ENCODE measurements at regions not wholly inside any gene's neighbourhood (a gene's known extent, or its start where the extent isn't known, plus 50 kb on each side); places are given as distances from the start of the nearest gene placed in this dataset.
"Not testable (repeated sequence)": the region's sequence is repeated elsewhere in the genome, so short reads cannot be mapped to it uniquely, and the experiment has no call there.

DNA sequence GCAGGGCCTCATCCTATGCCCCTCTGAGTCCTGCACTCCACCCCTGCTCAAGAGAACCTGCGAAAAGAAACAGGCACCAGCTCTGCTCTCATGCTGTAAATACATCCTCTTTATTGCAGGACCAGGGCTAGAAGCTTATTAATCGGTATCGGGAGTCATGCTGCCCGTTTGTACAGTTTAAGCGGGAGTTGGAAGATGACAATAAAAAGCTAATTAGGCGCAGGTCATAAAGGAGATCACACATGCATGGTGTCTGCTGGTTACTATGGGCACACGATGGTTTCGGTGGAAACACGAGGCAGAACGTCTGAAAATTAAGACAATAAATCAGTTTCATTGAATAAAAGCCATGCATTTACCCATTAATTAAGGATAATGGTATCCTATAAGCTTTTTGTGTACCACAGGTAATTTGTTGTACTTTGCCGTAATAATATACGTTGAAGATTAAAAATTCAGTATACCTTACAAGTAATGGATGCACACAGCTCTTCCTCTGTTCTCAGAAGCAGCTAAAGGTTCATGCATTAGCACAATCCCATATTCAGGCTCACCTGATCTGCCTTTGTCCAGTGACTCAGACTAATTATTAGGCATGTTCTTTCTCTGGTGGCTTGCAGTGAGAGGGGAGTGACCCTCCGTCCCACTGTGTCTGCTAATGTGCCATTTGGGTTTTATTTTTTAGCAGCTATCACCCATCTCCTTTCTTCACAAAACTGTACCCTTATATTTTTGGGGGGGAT lies 406.0 kb downstream of the TSHZ3 start:
- H3K27ac ChIP-seq (ENCODE audit: low read depth, low read length, severe bottlenecking), result no peak overlapping the region
- H3K36me3 ChIP-seq (ENCODE audit: control insufficient read depth, insufficient read depth, low read length), result no peaks in the 10 kb centered on the region
- H3K4me1 ChIP-seq (ENCODE audit: control insufficient read depth, insufficient read depth, low read length, poor library complexity, severe bottlenecking), result no peaks in the 10 kb centered on the region
- no peaks in the 10 kb centered on the region for H3K9me3 ChIP-seq (ENCODE audit: control insufficient read depth, low read length)
- no peak overlapping the region for H3K4me3 ChIP-seq (ENCODE audit: extremely low read depth, insufficient read depth, low read length, poor library complexity, severe bottlenecking)
- 95 to 99% methylated on average over 6 to 8 of the region's 13 CpGs for WGBS, 2 experiments (ENCODE audit: insufficient coverage in 2 of 2)

DNA sequence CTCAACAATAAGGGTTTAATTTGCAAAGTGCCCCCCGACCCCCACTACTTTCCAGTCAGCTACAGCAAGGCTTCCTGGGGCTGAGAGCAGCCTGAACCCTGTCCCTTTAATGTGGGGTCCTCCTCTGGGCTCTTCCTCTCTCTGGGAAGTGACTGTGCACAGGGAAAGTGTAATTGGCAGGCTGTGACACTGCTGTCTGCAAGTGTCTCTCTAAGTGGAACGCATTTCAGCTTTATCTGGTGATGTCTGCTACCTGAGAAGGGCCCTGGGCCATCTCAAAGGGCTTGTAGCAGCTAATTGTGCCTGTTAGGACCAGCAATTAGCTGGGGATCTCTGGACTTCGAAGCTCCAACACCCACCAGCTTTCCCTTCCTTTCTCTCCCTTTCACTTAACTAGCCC lies 406.6 kb downstream of the TSHZ3 start:
- no peaks in the 10 kb centered on the region for H3K9me3 ChIP-seq (ENCODE audit: control insufficient read depth, low read length)
- no peaks in the 10 kb centered on the region for H3K36me3 ChIP-seq (ENCODE audit: control insufficient read depth, insufficient read depth, low read length)
- H3K27ac ChIP-seq (ENCODE audit: low read depth, low read length, severe bottlenecking), result no peak overlapping the region
- no peak overlapping the region for H3K4me3 ChIP-seq (ENCODE audit: extremely low read depth, insufficient read depth, low read length, poor library complexity, severe bottlenecking)
- WGBS, 2 experiments (ENCODE audit: insufficient coverage in 2 of 2), result 73 to 78% methylated on average over 1 to 2 of the region's 3 CpGs
- no peaks in the 10 kb centered on the region for H3K4me1 ChIP-seq (ENCODE audit: control insufficient read depth, insufficient read depth, low read length, poor library complexity, severe bottlenecking)

DNA sequence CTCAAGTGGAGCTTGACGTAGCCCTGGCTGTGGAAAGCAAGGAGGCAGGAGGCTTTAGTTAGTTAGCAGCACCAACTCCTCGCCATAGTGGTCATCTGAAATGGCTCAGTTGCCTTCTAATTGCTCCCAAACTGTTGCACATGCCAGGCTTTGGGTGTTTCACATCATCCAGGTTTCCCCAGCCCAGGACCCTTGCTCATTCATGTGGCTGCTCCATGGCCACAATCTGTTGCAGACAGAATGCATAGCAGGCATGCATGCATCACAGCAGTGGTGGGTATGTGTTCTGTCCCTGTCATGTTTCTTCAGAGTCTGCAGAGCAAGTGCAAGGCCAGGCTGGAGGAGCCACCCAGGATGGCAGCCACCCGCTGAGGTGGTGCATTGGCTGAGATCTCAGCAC lies 407.6 kb downstream of the TSHZ3 start:
- Histone ChIP-seq H3K4me3 (ENCODE audit: extremely low read depth, insufficient read depth, low read length, poor library complexity, severe bottlenecking) (no peak overlapping the region), H3K27ac (ENCODE audit: low read depth, low read length, severe bottlenecking) (no peak overlapping the region), H3K36me3 (ENCODE audit: control insufficient read depth, insufficient read depth, low read length) (no peaks in the 10 kb centered on the region), H3K9me3 (ENCODE audit: control insufficient read depth, low read length) (no peaks in the 10 kb centered on the region), H3K4me1 (ENCODE audit: control insufficient read depth, insufficient read depth, low read length, poor library complexity, severe bottlenecking) (no peaks in the 10 kb centered on the region)
- WGBS, 2 experiments (ENCODE audit: insufficient coverage in 2 of 2), result 89% methylated on average over 3 of the region's 3 CpGs

DNA sequence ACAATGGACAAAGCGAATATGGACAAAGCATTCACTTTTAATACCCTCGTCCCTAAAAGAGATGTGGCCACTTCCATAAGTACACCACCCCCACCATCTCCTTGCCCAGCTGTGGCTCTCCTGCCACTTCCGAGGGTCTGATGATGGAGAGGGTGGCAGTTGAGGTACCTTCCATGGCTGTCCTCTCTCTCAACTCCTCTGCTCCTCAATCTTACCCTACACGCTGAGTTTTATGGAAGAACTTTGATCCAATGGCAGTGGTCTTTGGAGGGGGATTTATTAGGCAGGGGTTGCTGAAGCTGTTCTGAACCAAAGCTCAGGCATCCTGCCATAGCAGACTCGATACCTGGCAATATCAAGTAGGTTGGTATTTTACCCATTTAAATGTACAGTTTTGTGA lies 413.0 kb downstream of the TSHZ3 start:
- H3K4me3 ChIP-seq (ENCODE audit: extremely low read depth, insufficient read depth, low read length, poor library complexity, severe bottlenecking), result no peak overlapping the region
- WGBS, 2 experiments (ENCODE audit: insufficient coverage in 2 of 2), result no CpG with 5 or more reads among the region's 5 CpGs
- no peaks in the 10 kb centered on the region for H3K4me1 ChIP-seq (ENCODE audit: control insufficient read depth, insufficient read depth, low read length, poor library complexity, severe bottlenecking)
- no peaks in the 10 kb centered on the region for H3K36me3 ChIP-seq (ENCODE audit: control insufficient read depth, insufficient read depth, low read length)
- no peaks in the 10 kb centered on the region for H3K9me3 ChIP-seq (ENCODE audit: control insufficient read depth, low read length)
- H3K27ac ChIP-seq (ENCODE audit: low read depth, low read length, severe bottlenecking), result no peak overlapping the region

DNA sequence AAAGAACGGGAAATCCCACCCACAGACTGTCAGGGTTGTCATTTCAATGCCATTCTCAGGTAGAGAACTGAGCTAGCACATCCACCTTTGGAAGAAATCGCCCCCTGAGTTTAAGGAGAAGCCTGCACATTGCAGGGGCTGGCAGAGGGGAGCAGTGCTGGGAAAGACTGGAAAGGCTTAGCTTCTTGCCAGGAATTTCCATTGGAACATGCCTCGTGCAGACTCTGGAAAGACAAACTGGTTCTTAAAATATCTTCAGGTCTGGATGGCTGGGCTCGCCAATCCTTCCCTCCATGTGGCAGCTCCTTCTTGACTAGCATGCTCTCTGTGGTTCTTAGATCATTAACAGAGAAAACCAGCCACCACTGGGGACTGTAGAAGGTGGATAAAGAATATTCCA lies 414.1 kb downstream of the TSHZ3 start:
- Histone ChIP-seq H3K27ac (ENCODE audit: low read depth, low read length, severe bottlenecking) (no peak overlapping the region), H3K36me3 (ENCODE audit: control insufficient read depth, insufficient read depth, low read length) (no peaks in the 10 kb centered on the region), H3K4me1 (ENCODE audit: control insufficient read depth, insufficient read depth, low read length, poor library complexity, severe bottlenecking) (no peaks in the 10 kb centered on the region), H3K4me3 (ENCODE audit: extremely low read depth, insufficient read depth, low read length, poor library complexity, severe bottlenecking) (no peak overlapping the region), H3K9me3 (ENCODE audit: control insufficient read depth, low read length) (no peaks in the 10 kb centered on the region)
- 76 to 95% methylated on average over 3 to 4 of the region's 4 CpGs for WGBS, 2 experiments (ENCODE audit: insufficient coverage in 2 of 2)

DNA sequence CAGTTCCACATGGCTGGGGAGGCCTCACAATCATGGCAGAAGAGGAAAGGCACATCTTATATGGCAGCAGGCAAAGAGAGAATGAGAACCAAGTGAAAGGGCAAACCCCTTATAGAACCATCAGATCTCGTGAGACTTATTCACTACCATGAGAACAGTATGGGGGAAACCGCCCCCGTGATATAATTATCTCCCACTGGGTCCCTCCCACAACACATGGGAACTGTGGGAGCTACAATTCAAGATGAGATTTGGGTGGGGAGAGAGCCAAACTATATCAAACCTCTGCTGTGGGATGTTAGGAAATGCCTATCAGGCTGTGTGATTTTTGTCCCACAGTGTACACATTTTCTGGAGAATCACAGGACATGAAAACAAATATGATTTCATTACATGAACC lies 415.8 kb downstream of the TSHZ3 start:
- 100% methylated on average over 1 of the region's 3 CpGs; no CpG with 5 or more reads in 1 of the 2 experiments for WGBS, 2 experiments (ENCODE audit: insufficient coverage in 2 of 2)
- H3K4me3 ChIP-seq (ENCODE audit: extremely low read depth, insufficient read depth, low read length, poor library complexity, severe bottlenecking); H3K27ac ChIP-seq (ENCODE audit: low read depth, low read length, severe bottlenecking); H3K36me3 ChIP-seq (ENCODE audit: control insufficient read depth, insufficient read depth, low read length); H3K4me1 ChIP-seq (ENCODE audit: control insufficient read depth, insufficient read depth, low read length, poor library complexity, severe bottlenecking); H3K9me3 ChIP-seq (ENCODE audit: control insufficient read depth, low read length): not testable (repeated sequence)

DNA sequence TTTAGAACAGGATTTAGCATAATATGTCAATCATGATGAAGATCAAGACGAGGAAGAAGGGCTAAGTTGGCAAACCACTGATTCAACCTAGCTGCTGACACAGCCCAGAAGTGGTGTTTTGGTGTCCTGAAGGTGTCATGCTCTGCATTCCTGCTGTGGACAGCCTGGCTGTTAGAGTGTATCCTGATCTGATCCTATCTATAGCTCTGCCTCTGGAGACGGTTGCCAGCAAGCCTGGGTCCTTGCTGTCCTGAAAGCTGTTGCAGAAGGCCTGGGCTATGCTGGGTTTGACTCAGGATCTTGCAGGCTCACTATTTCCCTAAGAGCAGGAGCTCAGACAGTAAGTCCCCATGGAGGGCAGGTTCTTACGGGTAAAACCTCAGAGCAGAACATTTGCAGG lies 416.4 kb downstream of the TSHZ3 start:
- Histone ChIP-seq H3K4me3 (ENCODE audit: extremely low read depth, insufficient read depth, low read length, poor library complexity, severe bottlenecking) (no peak overlapping the region), H3K4me1 (ENCODE audit: control insufficient read depth, insufficient read depth, low read length, poor library complexity, severe bottlenecking) (no peaks in the 10 kb centered on the region), H3K36me3 (ENCODE audit: control insufficient read depth, insufficient read depth, low read length) (no peaks in the 10 kb centered on the region), H3K27ac (ENCODE audit: low read depth, low read length, severe bottlenecking) (no peak overlapping the region), H3K9me3 (ENCODE audit: control insufficient read depth, low read length) (peaks cover 10% of the 10 kb centered on the region)
- 86% methylated on average over 2 to 3 of the region's 3 CpGs for WGBS, 2 experiments (ENCODE audit: insufficient coverage in 2 of 2)

DNA sequence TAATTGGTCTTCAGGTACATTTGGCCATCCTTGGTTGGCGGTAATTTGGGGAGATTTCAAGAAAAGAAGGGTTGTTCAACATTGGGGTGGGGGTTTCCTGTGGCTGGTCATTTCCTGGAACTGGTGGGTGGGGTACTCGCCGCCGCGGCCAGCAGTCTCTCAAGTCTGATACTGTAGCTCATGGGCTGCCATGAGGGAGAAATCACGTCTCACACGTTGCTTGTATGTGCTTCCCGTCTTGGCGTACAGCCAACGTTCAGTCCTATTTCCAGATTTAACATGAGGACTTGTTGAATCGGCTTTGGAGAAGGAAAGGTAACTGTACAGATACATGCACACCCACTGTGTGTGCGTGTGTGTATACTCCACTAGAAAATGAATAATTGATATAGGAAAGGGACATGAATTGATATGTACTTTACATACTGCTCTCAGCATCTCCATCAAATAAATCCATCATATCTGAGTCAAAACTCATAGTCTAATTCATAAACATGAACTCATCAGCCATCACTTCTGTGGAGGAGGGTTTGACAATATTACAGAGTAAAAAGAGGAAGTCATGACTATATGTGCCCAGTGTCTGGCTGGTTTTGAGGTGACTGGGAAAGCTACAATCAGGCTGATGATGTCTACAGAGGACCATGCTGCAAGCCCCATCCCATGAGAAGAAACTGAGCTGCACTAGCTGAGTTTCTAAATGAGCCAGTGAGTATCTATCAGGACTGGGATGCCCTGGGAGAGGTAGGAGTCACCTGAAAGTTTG lies 418.1 kb downstream of the TSHZ3 start:
- Histone ChIP-seq H3K4me1 (ENCODE audit: control insufficient read depth, insufficient read depth, low read length, poor library complexity, severe bottlenecking) (no peaks in the 10 kb centered on the region), H3K9me3 (ENCODE audit: control insufficient read depth, low read length) (peaks cover 12% of the 10 kb centered on the region), H3K4me3 (ENCODE audit: extremely low read depth, insufficient read depth, low read length, poor library complexity, severe bottlenecking) (no peak overlapping the region), H3K36me3 (ENCODE audit: control insufficient read depth, insufficient read depth, low read length) (no peaks in the 10 kb centered on the region), H3K27ac (ENCODE audit: low read depth, low read length, severe bottlenecking) (no peak overlapping the region)
- 94 to 95% methylated on average over 9 to 11 of the region's 12 CpGs for WGBS, 2 experiments (ENCODE audit: insufficient coverage in 2 of 2)

DNA sequence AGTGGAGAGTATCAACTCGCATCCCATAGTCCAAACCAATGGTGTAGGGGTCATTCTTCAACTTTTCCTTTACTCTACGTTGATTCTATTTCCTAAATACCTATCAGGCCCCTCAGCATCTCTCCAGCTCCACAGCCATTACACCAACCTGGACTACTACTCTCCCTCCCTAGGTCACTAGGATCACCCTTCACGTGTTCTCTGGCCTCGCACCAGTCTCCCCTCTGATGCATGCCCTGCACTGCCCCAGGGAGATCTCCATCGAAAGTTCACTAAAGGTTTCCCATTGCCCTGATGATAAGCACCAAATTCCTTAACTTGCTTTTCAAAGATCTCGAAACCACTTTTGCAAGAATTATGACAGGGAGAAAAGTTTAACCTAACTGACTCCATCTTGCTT lies 421.5 kb downstream of the TSHZ3 start:
- Histone ChIP-seq H3K9me3 (ENCODE audit: control insufficient read depth, low read length) (peaks cover 12% of the 10 kb centered on the region), H3K27ac (ENCODE audit: low read depth, low read length, severe bottlenecking) (no peak overlapping the region), H3K36me3 (ENCODE audit: control insufficient read depth, insufficient read depth, low read length) (no peaks in the 10 kb centered on the region), H3K4me1 (ENCODE audit: control insufficient read depth, insufficient read depth, low read length, poor library complexity, severe bottlenecking) (no peaks in the 10 kb centered on the region), H3K4me3 (ENCODE audit: extremely low read depth, insufficient read depth, low read length, poor library complexity, severe bottlenecking) (no peak overlapping the region)
- WGBS, 2 experiments (ENCODE audit: insufficient coverage in 2 of 2), result 93 to 94% methylated on average over 4 to 6 of the region's 6 CpGs

DNA sequence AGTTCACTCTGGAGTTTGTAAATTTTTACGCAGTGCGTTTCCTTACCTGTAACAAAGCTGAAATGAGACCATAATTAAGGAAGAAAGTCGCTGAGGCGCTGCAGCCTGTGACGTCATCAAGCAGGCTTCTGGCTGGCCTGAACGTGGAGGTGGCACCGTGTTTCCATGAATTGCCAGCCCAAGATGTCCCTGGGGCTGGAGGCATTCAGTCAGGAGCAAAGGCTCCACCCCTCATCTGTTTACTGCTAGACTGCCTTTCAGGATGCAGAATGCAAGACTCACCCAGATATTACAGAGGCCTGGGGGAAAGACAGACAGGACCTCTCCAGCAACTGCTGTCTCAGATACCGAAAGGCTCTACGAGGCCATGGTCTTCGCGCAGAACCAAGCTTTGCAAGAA lies 424.6 kb downstream of the TSHZ3 start:
- no peaks in the 10 kb centered on the region for H3K4me1 ChIP-seq (ENCODE audit: control insufficient read depth, insufficient read depth, low read length, poor library complexity, severe bottlenecking)
- WGBS, 2 experiments (ENCODE audit: insufficient coverage in 2 of 2), result 82 to 85% methylated on average over 9 to 11 of the region's 11 CpGs
- peaks cover 12% of the 10 kb centered on the region for H3K9me3 ChIP-seq (ENCODE audit: control insufficient read depth, low read length)
- H3K27ac ChIP-seq (ENCODE audit: low read depth, low read length, severe bottlenecking), result no peak overlapping the region
- no peak overlapping the region for H3K4me3 ChIP-seq (ENCODE audit: extremely low read depth, insufficient read depth, low read length, poor library complexity, severe bottlenecking)
- H3K36me3 ChIP-seq (ENCODE audit: control insufficient read depth, insufficient read depth, low read length), result no peaks in the 10 kb centered on the region

DNA sequence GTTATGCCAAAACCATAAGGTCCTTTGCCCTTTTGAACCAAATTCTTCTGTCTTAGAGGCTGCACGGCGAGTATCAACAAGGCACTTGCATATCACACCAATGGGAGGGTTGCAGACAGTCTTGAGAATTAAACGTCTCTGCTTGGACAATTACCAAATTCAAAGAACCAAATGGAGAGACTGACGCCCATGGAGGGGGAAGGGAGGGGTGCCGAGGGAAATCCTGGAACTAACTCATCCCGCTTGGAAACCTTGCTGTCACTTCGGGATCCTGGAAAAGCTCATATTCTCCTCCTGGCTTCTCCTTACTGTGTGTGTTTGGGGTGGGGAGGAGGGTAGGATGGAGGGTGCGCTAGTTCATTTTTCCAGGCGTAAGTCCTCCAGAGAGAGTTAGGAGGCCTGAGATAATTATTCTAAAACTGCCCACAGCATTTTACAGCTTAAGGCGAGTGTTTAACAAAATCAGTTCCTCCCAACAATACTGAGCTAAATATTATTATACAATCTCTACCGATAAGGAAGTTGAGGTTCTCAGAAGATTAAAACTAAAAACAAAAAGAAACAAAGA lies 425.1 kb downstream of the TSHZ3 start:
- Histone ChIP-seq H3K9me3 (ENCODE audit: control insufficient read depth, low read length) (peaks cover 12% of the 10 kb centered on the region), H3K36me3 (ENCODE audit: control insufficient read depth, insufficient read depth, low read length) (no peaks in the 10 kb centered on the region), H3K4me3 (ENCODE audit: extremely low read depth, insufficient read depth, low read length, poor library complexity, severe bottlenecking) (no peak overlapping the region), H3K4me1 (ENCODE audit: control insufficient read depth, insufficient read depth, low read length, poor library complexity, severe bottlenecking) (no peaks in the 10 kb centered on the region), H3K27ac (ENCODE audit: low read depth, low read length, severe bottlenecking) (no peak overlapping the region)
- WGBS, 2 experiments (ENCODE audit: insufficient coverage in 2 of 2), result 97 to 100% methylated on average over 2 to 5 of the region's 11 CpGs
